Nephron progenitor cell (in vitro differentiated cells): ENCODE measurements at regions not wholly inside any gene's neighbourhood (a gene's known extent, or its start where the extent isn't known, plus 50 kb on each side); places are given as distances from the start of the nearest gene placed in this dataset.
"Not testable (repeated sequence)": the region's sequence is repeated elsewhere in the genome, so short reads cannot be mapped to it uniquely, and the experiment has no call there.

Source experiments
- DNase-seq: peaks from one replicate; pipeline ENCODE4 v3.0.0; 2021
- H3K27ac Mint-ChIP-seq: 2 replicates; pipeline ENCODE4 v1.8.0; 2021; ENCODE audit warnings: mild to moderate bottlenecking, moderate library complexity, mixed read lengths
- H3K27me3 Mint-ChIP-seq: 2 replicates; pipeline ENCODE4 v1.8.0; 2021; ENCODE audit warnings: mild to moderate bottlenecking, low read depth, mixed read lengths; ENCODE audit not compliant: poor library complexity
- H3K36me3 Mint-ChIP-seq: 2 replicates; pipeline ENCODE4 v1.8.0; 2021; ENCODE audit warnings: low read depth, mixed read lengths
- H3K4me1 Mint-ChIP-seq: 2 replicates; pipeline ENCODE4 v1.8.0; 2021; ENCODE audit warnings: mixed read lengths
- H3K4me3 Mint-ChIP-seq: 2 replicates; pipeline ENCODE4 v1.8.0; 2021; ENCODE audit warnings: mild to moderate bottlenecking, moderate library complexity, mixed read lengths
- H3K9me3 Mint-ChIP-seq: 2 replicates; pipeline ENCODE4 v1.8.0; 2021; ENCODE audit warnings: mild to moderate bottlenecking, moderate library complexity, mixed read lengths
- CTCF ChIP-seq: fragments of 200-600 bp; sonication (generic); IDR thresholded peaks from 2 replicates; pipeline ENCODE4 v1.5.0; 2021; ENCODE audit warnings: antibody characterized with exemption

GRCh38 chr5:97563050-97563657 lies 380.1 kb upstream of the RIOK2 start:
- H3K27me3 Mint-ChIP-seq, result no peaks in the 10 kb centered on the region
- no peaks in the 10 kb centered on the region for H3K4me1 Mint-ChIP-seq
- H3K27ac Mint-ChIP-seq, result no peak overlapping the region
- no peak for TF ChIP-seq CTCF
- H3K4me3 Mint-ChIP-seq, result no peak overlapping the region
- H3K36me3 Mint-ChIP-seq, result no peaks in the 10 kb centered on the region
- no peak for DNase-seq
- peaks cover 19% of the 10 kb centered on the region for H3K9me3 Mint-ChIP-seq

- Mint-ChIP-seq H3K4me3 (no peak overlapping the region), H3K9me3 (peaks cover 45% of the 10 kb centered on the region), H3K36me3 (peaks cover 6% of the 10 kb centered on the region), H3K27ac (no peak overlapping the region), H3K27me3 (peaks cover 2% of the 10 kb centered on the region), H3K4me1 (no peaks in the 10 kb centered on the region)
- DNase-seq, result no peak
- no peak for TF ChIP-seq CTCF
Observed at GRCh38 chr5:97568382-97568781, 385.3 kb upstream of the RIOK2 start.

- Mint-ChIP-seq H3K4me3 (no peak overlapping the region), H3K4me1 (no peaks in the 10 kb centered on the region), H3K36me3 (peaks cover 6% of the 10 kb centered on the region), H3K27ac (no peak overlapping the region), H3K9me3 (peaks cover 45% of the 10 kb centered on the region), H3K27me3 (peaks cover 2% of the 10 kb centered on the region)
- no peak for DNase-seq
- TF ChIP-seq CTCF, result no peak
Observed at GRCh38 chr5:97570242-97570641, 387.2 kb upstream of the RIOK2 start.

GRCh38 chr5:97575322-97575721 lies 392.3 kb upstream of the RIOK2 start:
- no peak for TF ChIP-seq CTCF
- Mint-ChIP-seq H3K4me3 (no peak overlapping the region), H3K27ac (no peak overlapping the region), H3K27me3 (no peaks in the 10 kb centered on the region), H3K9me3 (peaks cover 20% of the 10 kb centered on the region), H3K36me3 (peaks cover 6% of the 10 kb centered on the region), H3K4me1 (no peaks in the 10 kb centered on the region)
- no peak for DNase-seq

- no peaks in the 10 kb centered on the region for H3K27me3 Mint-ChIP-seq
- TF ChIP-seq CTCF, result no peak
- H3K27ac Mint-ChIP-seq, result no peak overlapping the region
- no peak overlapping the region for H3K4me3 Mint-ChIP-seq
- no peaks in the 10 kb centered on the region for H3K36me3 Mint-ChIP-seq
- no peak for DNase-seq
- peaks cover 11% of the 10 kb centered on the region for H3K9me3 Mint-ChIP-seq
- no peaks in the 10 kb centered on the region for H3K4me1 Mint-ChIP-seq
Observed at GRCh38 chr5:97576956-97577355, 393.9 kb upstream of the RIOK2 start.

- not testable (repeated sequence) for H3K27ac Mint-ChIP-seq, H3K4me1 Mint-ChIP-seq, H3K36me3 Mint-ChIP-seq, H3K27me3 Mint-ChIP-seq, DNase-seq, H3K4me3 Mint-ChIP-seq
- peaks cover 11% of the 10 kb centered on the region for H3K9me3 Mint-ChIP-seq
Observed at GRCh38 chr5:97579977-97580376, 396.9 kb upstream of the RIOK2 start.
